Erythroblast (primary cell): ENCODE measurements at regions not wholly inside any gene's neighbourhood (a gene's known extent, or its start where the extent isn't known, plus 50 kb on each side); places are given as distances from the start of the nearest gene placed in this dataset.

Experiments used
- GATA1 ChIP-seq: IDR thresholded peaks from 2 replicates; pipeline ENCODE4 v1.6.1; 2011; ENCODE audit warnings: low read depth, mild to moderate bottlenecking, control low read depth, low read length, moderate library complexity
- POLR2A ChIP-seq: IDR thresholded peaks from 2 replicates; pipeline ENCODE4 v1.6.1; 2011; ENCODE audit warnings: mild to moderate bottlenecking, low read length

DNA sequence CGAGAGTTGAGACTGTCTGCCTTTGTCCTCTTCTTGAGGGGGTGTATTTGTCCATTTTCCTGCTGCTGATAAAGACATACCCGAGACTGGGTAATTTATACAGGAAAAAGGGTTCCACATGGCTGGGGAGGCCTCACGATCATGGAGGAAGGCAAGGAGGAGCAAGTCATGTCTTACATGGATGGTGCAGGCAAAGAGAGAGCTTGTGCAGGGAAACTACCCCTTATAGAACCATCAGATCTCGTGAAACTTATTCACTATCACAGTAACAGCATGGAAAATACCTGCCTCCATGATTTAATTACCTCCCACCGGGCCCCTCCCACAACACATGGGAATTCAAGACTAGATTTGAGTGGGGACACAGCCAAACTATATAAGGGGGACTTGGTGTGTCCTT lies 338.2 kb upstream of the TNRC6C start:
- TF ChIP-seq POLR2A, result no peak
- no peak for TF ChIP-seq GATA1
